ENCODE measurements at regions not wholly inside any gene's neighbourhood (a gene's known extent, or its start where the extent isn't known, plus 50 kb on each side); places are given as distances from the start of the nearest gene placed in this dataset.

- TF ChIP-seq CTCF (IDR thresholded peaks at IDR 0.05) (no peak), EZH2 (IDR thresholded peaks at IDR 0.05) (no peak), EZH2phosphoT487 (IDR thresholded peaks at IDR 0.05) (no peak)
Measured at GRCh38 chr9:30243467-30243866, 2141.0 kb upstream of the ACO1 start.

Data from neural progenitor cell (in vitro differentiated cells).